HG03135 (cell line): ENCODE measurements at regions not wholly inside any gene's neighbourhood (a gene's known extent, or its start where the extent isn't known, plus 50 kb on each side); places are given as distances from the start of the nearest gene placed in this dataset.
"Not testable (repeated sequence)": the region's sequence is repeated elsewhere in the genome, so short reads cannot be mapped to it uniquely, and the experiment has no call there.

Source experiments
- ATAC-seq: cut with Tn5 transposase; IDR thresholded peaks from one replicate; pipeline ENCODE4 v1.9.1; 2021; ENCODE audit warnings: mild to moderate bottlenecking, moderate library complexity; ENCODE audit not compliant: unreplicated experiment

- ATAC-seq: no peak
Measured at GRCh38 chr4:63316633-63317032, 1092.6 kb downstream of the TECRL start.

DNA sequence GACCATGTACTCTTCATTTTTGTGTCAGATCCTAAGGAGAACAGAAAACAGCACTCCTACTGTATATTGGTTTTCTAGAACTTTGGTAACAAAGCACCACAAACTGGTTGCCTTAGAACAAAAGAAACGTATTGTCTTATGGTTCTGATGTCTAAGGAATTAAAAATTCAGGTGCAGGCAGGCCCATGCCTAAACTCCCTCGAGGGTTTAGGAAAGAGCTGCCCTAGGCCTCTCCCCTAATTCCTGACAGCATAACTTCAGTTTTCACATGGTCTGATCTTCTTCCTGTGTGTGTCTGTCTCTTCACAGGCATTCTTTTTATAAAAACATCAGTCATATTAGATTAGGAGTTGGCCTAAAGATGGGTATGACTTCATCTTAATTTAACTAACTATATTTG lies 1093.6 kb downstream of the TECRL start:
- ATAC-seq: no peak

- ATAC-seq: no peak
Measured at GRCh38 chr4:63308697-63309096, 1100.6 kb downstream of the TECRL start.

DNA sequence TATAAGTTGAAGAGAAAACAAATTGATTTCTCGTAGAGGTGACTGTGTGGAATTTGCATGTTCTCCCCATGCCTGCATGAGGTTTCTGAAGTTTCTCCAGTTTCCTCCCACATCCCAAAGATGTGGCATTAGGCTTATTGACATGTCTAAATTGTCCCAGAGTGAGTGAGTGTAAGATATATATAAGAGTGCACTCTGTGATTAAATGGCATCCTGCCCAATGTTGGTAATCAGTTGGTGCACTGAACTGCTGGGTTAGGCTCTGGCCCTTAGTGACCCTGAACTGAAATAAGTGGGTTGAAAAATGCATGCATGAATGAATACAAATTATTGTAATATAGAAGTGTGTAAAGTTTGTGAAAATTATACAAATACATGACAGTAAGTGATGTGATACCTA lies 1106.5 kb downstream of the TECRL start:
- ATAC-seq: no peak

GRCh38 chr4:63302078-63302477 lies 1107.2 kb downstream of the TECRL start:
- ATAC-seq: no peak

DNA sequence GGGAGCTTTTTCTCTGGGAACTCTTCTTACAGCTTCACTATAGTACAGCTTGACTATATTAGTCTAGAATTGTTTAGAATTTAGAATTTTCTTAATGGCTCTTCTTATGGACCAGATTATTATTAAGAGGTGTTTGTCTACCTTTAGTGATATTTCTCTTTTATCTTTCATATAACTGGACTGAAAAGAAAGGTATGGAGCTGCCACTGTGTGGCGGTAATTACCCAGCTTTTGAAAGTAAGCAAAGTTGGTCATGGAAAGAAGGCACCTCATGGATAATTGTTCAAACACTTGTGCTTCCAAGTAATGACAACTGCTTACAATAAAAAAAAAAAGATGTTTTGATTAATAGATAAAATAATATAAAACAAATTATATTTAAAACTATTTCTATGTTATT lies 1112.5 kb downstream of the TECRL start:
- ATAC-seq: no peak

DNA sequence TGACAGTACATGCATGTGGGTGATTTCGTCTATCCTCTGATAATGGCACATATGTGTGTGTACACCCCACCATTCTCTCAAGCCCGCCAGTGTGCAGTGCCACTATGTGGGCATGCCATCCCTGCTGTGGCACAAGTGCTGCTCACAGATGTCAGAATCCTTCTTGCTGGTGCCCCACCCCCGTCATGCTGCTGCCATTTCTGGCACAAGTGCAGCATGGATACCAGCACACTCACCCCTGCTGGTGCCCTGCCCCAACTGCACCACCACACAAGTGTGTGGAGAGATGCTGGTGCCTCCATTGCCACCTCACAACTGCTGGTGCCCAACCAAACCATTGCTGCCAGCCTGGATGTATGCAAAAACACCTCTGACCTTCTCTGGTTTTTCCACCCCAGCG lies 1133.8 kb downstream of the TECRL start:
- ATAC-seq: no peak

DNA sequence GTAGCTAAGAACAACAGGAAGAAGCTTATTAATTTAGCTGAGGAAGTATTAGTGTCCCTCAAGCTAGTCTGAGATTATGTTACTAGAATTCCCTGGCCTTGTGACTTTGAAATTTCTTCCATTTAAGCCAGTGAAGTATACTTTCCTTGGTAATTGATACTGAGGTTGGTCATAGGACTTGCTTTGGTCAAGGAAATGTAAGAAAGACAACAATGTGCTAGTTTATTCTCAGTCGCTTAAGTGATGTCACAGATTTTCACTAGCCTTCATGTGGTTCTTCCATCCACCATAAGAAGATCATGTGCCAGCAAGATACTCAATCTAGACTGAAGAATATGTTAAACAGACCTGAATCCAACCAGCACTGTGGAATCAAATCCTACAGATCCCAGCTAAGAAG lies 1140.1 kb downstream of the TECRL start:
- no peak for ATAC-seq

- ATAC-seq: no peak
Measured at GRCh38 chr4:63233671-63234070, 1175.6 kb downstream of the TECRL start.

DNA sequence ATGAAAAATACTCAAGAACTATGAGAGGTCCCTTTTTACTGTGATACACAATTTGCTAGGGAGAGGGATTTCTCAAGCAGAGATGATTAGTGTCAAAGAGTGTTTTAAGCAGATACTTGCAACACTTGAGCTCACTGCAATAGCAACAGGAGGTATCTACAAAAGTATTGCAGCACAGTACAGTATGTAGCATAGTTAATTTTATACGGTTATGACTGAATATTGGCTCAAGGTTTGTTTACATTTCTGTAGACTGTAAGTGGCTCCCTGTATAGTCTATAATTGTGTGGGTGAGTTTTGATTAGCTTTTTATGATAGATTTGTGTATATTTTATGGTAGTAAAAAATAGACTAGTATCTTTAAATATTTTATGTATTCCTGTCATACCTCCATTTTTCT lies 1177.2 kb downstream of the TECRL start:
- no peak for ATAC-seq

DNA sequence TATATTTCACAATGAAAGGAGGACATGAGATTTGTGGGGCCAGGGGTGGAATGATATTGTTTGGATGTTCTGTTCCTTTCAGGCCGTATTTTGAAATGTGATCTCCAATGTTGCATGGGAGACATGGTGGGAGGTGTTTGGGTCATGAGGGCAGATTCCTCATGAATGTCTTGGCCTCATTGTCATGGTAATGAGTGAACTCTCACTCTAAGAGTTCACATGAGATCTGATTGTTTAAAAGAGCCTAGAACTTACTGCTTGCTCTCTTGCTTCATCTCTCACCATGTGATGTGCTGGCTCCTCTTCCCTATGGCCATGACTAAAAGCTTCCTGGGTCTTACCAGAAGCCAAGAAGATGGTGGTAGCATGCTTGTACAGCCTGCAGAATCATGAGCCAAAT lies 1183.0 kb downstream of the TECRL start:
- no peak for ATAC-seq

GRCh38 chr4:63222466-63222865 lies 1186.8 kb downstream of the TECRL start:
- no peak for ATAC-seq

GRCh38 chr4:63221477-63221876 lies 1187.8 kb downstream of the TECRL start:
- no peak for ATAC-seq

DNA sequence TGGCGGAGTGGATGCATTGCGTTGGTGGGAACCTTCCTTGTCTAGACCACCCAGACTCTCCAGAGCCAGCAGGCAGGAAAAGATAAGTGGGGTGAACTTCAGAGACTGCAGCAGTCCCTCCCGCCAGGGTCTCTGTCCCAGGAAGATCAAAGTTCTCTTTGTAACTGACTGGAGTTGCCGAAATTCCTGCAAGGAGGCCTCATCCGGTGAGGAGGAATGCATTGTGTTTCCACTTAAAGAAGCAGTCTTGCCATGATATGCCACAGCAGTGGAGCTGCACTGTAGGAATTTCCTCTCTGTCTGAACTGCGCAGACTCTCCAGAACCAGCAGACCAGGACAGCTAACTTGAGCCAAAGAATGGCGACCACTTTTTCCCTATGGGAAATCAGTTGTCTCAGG lies 1190.4 kb downstream of the TECRL start:
- no peak for ATAC-seq

DNA sequence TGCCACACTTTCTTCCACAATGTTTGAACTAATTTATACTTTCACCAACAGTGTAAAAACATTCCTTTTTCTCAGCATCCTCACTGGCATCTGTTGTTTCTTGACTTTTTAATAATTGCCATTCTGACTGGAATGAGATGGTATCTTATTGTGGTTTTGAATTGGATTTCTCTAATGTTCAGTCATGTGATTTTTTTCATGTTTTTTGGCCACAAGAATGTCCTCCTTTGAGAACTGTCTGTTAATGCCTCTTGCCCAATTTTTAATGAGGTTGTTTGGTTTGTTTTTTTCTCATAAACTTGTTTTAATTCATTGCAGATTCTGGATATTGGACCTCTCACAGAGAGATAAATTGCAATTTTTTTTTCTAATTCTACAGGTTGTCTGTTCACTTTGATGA lies 1195.2 kb downstream of the TECRL start:
- no peak for ATAC-seq

DNA sequence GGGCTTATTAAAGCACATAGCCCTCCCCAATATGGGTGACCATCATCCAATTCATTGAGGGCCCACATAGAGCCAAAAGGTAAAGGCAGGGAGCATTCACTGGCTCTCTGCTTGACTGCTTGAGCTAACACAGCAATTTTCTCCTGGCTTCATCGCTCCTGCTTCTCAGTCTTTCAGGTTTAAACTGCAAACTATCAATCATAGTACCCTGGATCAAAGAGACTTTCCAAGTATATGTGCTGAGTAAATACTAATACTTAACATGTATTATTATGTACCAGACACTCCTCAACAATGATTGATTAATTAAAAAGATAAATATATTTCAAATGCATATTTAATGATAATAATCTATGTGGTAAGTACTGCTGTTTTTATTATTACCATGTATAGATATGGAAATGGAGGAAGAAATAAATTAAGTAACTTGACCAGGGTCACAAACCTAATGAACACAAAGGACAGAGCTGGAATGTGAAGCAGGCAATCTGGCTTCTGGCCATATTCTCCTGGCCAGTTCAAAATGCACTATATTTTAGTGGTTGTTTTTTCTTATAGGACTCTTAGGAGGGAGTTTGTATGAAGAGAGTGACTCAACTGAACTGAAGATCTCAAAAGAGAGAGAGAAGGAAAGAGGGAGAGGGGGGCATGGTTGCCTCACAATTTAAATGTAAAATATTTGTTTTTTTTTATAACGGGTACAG lies 1197.3 kb downstream of the TECRL start:
- no peak for ATAC-seq

DNA sequence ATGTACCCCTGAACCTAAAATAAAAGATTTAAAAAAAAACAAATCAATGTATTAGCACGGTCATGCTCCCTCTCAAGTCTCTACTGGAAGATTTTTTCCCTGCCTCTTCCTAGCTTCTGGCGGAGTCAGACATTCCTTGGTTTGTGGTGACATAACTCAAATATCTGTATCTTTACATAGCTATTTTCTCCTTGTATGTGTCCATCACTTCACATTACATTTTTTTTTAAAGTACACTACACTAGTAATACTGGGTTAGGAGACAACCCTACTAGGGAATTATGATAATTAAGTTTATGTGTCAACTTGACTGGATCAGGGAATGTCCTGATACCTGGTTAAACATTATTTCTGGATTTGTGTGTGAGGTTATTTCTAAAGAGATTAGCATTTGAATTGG lies 1197.9 kb downstream of the TECRL start:
- no peak for ATAC-seq

DNA sequence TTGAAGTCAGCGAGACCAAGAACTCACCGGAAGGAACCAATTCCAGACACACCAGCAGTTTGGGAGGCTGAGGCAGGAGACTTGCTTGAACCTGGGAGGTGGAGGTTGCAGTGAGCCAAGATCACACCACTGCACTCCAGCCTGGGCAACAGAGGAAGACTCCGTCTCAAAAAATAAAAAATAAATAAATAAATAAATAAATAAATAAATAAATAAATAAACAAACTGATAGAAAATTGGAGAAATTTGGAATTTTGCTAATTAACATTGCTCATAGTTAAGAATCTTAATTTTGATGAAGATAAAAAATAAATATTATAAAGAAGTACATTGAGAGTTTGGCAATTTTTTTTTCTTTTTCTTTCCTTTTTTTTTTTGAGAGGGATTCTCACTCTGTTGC lies 1216.2 kb downstream of the TECRL start:
- ATAC-seq: not testable (repeated sequence)

- no peak for ATAC-seq
Measured at GRCh38 chr4:63171341-63171740, 1237.9 kb downstream of the TECRL start.

- ATAC-seq: no peak
Measured at GRCh38 chr4:63170923-63171322, 1238.3 kb downstream of the TECRL start.

- ATAC-seq: no peak
Measured at GRCh38 chr4:63169836-63170235, 1239.4 kb downstream of the TECRL start.

GRCh38 chr4:63155561-63155960 lies 1253.7 kb downstream of the TECRL start:
- ATAC-seq: no peak

DNA sequence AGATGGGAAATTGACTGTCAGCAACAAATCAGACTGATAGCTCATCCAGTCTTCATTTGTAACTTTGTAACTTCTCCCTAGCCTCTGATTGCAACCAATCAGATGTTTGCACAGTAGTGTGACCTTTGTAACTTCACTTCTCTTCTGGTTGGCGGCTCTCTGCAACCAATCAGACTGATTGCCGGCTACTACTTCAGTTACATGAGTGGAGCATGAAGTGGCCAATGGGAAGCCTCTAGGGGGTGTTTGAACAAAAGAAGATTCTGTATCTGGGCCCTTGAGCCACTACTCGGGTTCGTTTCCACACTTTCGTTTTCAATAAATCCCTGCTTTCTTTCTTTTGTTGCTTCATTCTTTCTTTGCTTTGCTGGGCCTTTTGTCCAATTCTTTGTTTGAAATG lies 1285.8 kb downstream of the TECRL start:
- no peak for ATAC-seq
